HG02610 (cell line): ENCODE measurements at regions not wholly inside any gene's neighbourhood (a gene's known extent, or its start where the extent isn't known, plus 50 kb on each side); places are given as distances from the start of the nearest gene placed in this dataset.

Experiments used
- ATAC-seq: cut with Tn5 transposase; IDR thresholded peaks from one replicate; pipeline ENCODE4 v1.9.1; 2021; ENCODE audit warnings: mild to moderate bottlenecking, moderate library complexity; ENCODE audit not compliant: unreplicated experiment

DNA sequence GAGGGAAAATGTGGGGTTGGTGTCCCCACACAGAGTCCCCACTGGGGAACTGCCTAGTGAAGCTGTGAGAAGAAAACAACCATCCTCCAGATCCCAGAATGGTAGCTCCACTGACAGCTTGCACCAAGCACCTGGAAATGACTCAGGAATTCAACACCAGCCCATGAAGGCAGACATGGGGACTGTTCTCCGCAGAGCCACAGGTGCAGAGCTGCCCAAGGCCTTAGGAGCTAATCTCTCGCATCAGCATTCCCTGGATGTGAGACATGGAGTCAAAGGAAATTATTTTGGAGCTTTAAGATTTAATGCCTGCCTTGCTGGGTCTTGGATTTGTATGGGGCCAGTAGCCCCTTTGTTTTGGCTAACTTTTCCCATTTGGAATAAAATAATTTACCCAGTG, 367.9 kb downstream of the FAM133A start:
- no peak for ATAC-seq

DNA sequence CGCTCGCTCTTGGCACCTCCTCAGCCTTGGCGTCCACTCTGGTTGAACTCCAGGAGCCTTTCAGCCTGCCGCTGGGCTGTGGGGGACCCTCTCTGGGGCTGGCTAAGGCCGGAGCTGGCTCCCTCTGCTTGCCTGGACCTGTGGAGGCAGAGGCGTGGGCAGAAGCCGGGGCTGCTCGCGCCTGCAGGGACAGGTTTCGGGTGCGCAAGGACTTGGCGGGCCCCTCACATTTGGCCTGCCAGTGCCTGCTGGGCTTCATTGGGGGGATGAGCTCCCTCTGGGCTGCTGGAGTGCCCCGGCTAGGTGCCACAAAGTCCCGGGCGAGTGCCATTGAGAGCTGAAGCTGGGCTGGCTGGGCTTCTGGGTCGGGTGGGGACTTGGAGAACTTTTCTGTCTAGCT, 371.7 kb downstream of the FAM133A start:
- no peak for ATAC-seq

DNA sequence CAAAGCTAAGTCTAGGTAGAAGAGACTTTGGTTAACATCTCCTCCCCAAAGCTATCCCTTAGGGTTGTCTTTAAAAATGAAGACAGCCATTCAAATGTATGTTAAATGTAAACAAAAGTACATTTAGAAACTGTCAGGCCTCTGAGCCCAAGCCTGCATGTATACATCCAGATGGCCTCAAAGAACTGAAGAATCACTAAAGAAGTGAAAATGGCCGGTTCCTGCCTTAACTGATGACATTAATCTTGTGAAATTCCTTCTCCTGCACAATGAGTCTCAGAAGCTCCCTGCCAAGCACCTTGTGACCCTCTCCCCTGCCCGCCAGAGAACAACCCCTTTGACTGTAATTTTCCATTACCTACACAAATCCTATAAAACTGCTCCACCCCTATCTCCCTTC, 377.9 kb downstream of the FAM133A start:
- no peak for ATAC-seq

DNA sequence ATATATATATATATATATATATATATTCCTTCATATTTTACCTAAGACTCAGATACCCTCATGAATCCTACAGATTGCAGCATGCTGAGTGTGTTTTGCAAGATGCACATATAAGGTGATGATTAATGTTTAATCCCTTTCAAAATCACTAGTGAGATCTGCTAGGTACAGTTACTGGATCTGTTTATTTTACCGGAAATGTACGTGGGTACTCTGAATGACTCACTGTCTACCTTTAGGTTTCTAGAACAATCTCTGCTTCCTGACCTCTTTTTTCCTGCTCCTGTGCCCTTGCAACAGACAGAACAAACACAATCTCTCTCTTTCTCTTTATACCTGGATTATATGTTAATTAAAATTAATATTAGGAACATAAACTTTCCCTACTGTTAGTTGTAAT, 379.6 kb downstream of the FAM133A start:
- ATAC-seq: no peak

DNA sequence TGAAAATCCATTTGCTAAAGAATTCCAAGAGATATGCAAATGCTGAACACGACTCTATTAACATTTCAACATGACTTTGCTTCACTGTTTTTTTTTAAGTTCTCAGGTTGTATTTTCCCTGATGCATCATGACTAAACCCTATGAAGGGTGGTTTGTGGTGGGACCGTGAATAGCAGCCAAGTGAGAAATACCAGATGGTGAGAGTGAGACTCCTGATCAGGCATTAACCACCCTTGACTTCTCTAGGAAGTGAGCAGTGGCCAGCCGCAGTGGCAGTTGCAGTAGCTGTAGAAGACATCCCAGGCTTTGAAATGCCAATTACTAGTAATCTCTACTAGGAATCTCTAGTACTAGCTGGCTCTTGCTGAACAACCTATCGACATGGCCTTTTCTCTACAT, 383.4 kb downstream of the FAM133A start:
- no peak for ATAC-seq

DNA sequence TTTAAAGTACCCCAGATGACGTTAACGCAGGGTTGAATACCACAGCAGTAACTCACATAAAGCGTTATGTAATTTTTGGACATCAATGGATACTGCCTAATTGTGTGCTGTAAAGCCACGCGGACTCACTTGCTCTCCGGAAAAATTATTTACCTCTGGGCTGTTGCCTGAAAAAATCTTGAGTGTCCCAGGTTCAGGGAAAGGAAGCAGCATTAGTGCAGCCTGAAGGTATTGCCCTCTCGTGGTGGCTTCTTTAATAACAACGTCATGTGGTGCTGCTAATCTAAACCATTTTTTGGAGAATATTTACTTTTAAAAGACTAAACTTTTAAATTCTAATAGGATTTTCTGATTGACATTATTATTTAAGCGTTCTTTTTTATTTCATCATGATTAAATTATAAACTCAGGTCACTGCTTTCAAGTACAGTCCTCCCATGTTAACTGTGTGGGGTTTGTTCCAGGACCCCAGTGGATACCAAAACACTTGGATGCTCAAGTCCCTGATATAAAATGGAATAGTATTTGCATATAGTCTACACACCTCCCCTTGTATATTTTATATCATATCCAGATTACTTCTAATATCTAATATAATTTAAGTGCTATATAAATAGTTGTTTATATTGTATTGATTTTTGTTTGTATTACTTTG, 384.8 kb downstream of the FAM133A start:
- ATAC-seq: no peak

DNA sequence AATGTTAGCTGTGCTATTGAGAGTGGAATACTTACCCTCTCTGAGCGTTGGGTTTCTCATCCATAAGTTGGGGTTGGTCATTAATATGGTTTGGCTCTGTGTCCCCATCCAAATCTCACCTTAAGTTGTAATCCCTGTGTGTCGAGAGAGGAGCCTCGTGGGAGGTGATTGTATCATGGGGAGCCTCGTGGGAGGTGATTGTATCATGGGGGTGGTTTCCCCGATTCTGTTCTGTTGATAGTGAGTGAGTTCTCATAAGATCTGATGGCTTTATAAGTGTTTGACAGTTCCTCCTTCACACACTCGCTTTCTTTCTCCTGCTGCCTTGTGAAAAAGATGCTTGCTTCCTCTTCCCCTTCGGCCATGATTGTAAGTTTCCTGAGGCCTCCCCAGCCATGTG, 391.1 kb downstream of the FAM133A start:
- no peak for ATAC-seq

DNA sequence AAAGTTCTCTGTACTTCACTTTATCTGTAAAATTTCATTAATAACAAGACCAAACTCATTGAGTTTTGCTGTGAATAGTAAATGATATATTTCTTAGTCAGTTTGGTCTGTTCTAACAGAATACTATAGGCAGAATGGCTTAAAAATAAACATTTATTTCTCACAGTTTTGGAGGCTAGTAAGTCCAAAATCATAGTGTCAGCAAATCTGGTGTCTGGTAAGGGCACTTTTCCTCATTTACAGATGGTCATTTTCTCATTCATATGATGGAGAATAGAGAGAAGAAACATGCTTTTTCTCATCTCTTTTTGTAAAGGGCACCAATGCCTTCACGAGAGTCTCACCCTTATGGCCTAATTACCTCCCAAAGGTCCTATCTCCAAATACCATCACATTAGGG, 415.1 kb downstream of the FAM133A start:
- no peak for ATAC-seq

DNA sequence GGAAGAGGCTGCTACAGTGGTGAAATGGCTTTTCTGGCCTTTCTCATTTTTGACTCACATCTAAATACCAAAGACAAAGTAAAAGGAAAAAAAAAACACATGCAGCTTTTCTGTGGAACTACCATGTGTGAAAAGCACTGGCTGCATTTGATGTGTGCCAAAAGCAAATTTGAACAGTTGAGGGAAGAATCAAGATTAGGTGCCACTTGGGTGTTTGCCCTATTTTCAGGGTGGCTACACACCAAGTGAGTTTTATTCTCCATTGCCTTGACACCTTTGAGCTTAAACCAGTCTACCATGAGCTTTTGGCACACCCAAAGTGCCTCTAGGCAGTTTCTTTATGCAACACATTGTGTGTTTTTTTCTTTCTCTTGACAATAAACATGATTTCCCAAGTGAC, 423.9 kb downstream of the FAM133A start:
- ATAC-seq: no peak

DNA sequence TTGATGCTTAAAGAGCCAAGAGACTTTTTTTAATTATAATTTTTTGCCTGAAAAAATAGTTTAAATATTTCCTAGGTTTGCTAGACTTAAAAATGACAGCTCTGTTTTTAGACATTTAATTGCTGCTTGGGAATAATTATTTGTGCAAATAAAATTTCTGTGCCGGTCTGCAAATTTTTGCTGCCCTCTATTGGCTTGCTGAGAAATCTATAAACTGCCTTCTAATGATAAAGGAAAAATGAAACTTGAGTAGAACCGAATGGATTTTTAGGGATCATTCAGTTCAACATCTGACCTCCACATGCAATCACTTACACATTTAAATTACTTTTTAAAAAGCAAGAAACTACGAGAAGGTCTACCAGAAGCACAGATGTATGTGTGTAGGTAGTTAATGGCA, 434.0 kb downstream of the FAM133A start:
- ATAC-seq: no peak

DNA sequence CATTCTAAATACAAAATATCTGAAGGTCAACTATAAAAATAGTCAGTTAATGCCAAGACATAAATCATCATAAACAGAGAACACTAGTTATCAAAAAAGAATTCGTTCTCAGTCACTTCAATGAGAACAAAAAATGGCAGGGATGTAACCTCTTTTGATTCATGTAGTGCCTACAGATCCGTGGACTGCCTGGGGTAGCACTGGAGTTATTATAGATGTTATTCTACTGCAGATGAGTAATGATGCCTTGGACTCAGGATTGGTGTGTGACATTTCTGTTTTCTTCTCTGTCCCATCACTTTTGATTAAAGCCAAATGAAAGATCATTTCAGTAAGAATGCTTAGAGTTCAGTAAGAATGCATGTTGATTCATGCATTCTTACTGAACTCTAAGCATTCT, 440.4 kb downstream of the FAM133A start:
- ATAC-seq: no peak

DNA sequence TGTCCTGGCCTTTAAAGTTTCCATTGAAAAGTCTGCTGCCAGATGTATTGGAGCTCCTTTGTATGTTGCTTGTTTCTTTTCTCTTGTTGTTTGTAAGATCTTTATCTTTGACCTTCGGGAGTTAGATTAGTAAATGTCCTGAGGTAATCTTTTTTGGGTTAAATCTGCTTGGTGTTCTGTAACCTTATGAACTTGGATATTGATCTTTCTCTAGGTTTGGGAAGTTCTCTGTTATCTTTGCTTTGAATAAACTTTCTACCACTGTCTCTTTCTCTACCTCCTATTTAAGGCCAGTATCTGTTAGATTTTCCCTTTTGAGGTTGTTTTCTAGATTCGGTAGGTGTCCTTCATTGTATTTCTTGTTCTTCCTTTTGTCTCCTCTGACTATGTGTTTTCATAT, 447.8 kb downstream of the FAM133A start:
- ATAC-seq: no peak

DNA sequence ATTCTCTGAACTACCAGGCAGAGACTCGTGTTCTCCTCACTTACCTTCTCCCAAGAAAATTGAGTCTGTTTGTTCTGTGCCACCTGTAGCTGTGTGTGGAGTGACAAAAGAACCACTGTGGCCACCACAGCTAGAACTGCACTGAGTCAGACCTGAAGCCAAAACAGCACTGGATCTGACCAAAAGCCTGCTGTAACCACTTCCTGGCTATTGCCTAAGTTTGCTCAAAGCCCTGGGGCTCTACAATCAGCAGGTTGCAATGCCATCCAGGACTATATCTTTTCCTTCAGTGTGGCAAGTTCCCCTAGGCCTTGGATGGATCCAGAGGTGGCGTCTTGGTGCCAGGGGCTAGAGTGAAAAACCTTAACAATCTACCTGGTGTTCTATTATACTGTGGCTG, 449.1 kb downstream of the FAM133A start:
- no peak for ATAC-seq

DNA sequence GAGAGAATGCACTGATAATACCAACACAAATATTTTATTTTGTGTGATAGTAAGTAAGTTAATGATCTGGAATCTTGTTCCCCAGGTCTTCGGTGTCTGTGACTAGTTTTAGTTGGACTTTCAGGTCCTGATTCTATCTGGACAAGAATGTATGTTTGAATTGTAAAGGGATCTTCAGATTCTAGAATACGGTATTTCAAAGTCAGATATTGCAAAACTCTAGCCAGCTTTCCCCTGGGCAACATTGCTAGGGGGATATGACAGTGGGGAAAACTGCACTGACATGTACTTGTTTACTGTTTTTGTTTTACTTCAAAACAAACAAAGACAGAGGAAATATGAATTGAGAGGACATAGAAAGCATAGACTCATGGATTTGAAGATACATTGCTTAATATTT, 489.0 kb downstream of the FAM133A start:
- ATAC-seq: no peak

DNA sequence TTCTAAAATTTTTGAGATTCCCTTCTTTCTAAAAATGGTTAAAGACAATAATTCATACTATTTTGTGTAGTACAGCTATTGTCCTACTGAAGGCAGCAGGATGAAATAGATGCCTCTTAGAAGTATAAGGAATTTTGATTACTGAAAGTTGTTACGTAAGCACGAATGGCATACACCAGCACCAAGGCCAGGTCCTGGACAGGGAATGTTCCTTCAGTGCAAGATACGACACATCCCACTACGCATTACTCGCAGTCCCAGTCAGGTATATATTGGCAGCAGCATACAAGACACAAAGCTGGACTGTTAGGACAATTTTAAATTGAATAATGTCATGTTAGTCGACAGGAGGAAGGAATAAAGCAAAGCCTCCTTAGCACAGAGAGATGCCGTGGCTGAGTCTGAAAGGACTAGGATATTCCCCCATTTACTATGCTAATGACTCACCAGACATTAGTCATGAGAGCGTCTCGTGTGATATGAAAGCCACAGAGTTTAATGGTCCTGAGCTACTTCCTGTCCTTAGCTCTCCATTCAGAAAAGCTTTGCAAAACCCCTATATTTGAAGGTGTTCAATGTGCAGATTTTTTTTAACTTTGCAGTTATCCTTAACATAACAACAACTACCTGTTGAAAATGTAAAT, 504.3 kb downstream of the FAM133A start:
- ATAC-seq: no peak

DNA sequence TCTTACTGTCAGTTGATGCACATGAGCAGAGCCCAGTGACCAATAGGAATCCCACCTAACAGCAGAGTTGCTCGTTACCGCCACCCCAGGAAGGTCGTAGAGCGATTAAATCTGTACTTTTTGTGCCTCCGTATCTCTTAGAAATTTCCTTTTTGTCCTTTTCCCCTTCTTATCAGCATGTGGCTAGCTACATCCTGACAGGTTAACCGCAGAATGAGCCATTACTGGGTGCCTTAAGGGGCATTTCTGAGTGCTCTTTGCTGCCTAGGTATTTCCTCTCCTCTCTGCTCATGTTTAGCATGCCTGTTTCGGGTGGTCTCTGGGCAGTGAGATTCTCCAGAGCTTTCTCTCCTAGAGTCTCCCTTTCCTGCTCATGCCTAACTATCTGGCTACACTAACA, 530.5 kb downstream of the FAM133A start:
- no peak for ATAC-seq

DNA sequence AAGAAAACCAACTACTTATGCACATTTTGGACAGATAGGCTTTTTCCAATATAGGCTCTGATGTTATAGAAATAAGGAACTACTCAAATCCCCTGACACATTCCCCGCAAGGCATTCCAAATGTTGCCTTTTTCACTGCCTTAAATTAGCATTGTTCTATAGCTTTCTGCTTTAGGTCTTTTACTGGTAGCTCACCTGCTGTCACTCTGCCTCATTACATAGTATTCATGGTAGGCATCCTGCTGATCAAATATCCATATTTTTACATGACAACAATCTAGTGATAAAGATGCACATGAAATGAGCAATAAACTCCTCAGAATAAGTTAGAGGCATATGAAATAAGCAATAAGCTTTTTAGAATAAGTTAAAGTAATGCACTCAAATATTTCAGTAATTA, 542.7 kb downstream of the FAM133A start:
- no peak for ATAC-seq

DNA sequence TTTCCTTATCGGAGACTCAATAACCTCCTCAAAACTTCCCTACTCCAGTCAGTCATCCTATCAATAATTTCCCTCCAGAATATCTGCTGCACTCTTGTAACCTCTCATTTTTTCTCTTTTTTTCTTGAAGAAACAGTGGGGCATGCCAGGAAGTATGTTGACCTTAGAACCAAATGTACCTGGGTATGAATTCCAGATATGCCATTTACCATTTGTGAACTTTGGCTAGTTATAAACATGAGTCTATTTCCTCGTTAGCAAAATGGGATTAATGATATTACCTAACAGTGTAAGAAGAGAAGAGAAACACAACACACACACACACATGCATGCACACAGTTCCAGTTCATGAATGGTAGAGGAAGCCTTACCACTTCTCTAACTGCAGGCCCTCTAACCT, 578.2 kb downstream of the FAM133A start:
- no peak for ATAC-seq

DNA sequence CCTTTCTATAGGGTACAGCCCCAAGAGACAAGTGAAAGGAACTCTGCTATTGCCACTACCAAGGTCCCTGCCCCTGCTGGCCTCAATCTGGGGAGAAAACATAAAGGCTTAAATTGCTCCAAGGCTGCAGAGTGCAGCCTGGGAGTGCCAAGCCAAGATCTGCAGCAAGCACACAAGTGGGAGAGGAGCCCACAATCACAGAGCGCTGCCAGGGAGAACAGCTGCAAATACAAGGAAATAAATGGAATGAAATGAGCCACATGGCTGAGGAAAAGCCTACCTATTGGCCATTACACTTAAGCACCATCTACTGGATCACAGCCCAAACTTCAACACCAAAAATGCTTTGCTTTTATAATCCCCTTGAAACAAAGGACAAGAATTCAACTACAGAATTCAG, 582.4 kb downstream of the FAM133A start:
- no peak for ATAC-seq

DNA sequence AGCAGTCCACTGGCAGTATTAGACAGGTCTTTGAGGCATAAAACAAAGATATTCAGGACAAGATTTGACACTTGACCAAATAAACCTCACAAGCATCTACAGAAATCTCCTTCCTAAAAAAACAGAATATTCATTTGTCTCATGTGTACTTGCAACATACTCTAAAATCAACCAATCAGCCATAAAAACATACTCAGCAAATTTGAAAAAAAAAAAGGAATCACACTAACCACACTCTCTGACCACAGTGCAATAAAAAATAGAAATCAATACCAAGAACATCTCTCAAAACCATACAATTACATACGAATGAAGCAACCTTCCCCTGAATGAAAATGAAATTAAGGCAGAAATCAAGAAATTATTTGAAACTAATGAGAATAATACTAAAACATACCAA, 591.3 kb downstream of the FAM133A start:
- no peak for ATAC-seq

DNA sequence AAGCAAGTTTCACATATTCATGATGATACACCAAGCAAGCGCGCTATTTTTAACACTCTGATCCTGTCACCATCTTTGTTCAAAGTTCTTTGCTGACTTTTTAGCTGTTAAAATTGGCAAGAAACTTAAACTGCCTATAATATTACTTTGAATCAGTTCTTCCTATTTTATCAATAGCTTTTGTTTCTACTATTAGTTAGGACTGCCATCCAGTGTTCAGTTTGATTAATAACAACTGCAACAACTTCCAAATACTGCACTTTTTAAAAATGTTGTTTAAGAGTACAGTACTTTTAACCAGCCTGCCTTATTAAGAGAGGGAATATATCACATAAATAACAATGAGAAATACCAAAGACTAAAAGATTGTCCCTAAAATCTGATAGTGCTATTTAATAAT, 614.3 kb downstream of the FAM133A start:
- ATAC-seq: no peak

DNA sequence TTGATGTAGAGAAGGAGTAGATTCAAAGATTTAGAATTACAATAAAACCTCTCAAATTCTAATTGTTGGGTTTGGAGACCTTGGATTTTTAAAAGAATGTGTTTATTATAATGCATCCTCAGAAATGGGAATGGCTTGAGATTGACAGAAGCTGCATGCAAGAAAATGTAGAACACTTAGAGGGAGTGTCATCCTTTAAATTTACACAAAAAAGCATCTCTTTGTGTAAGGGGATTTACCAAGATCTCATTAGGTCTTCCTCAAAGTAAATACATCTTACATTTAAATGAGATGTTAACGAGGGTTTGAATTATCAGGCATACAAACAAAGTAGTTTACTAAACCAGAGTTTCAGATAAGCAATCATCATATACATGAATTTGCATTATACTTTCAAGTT, 615.0 kb downstream of the FAM133A start:
- ATAC-seq: no peak

DNA sequence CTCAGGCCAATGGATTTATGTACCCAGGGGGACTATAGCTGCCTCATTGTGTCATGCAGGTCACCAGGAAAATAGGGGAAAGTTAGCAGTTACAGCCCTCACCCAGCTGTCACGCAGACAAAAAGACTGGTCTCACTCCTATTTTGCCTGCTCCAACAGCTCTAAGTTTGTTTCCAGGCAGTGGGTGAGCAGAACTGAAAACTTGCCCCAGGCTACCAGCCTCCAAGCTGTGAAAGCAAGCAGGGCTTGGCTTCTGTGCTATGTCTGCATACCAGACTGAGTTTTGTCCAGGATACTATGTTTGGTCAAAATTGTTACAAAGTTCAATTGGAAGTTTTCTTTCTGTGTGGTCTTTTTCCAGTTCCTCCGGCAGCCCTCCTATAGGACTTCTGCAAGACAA, 628.4 kb downstream of the FAM133A start:
- no peak for ATAC-seq
